MCF 10A (cell line): ENCODE measurements at regions not wholly inside any gene's neighbourhood (a gene's known extent, or its start where the extent isn't known, plus 50 kb on each side); places are given as distances from the start of the nearest gene placed in this dataset.

Source experiments
- BruUV-seq: library from RNA; stranded (reverse); fragments of 400-500 nt; replicated peaks from 2 replicates; lab custom pipeline; 2021; lab: Mats Ljungman, UMichigan
- CTCF ChIA-PET: fragments of 300-600 bp; sonication (Branson Sonifier 250); formaldehyde crosslinking; extraction: SDS; loops from one replicate; lab custom pipeline; 2021; ENCODE audit warnings: antibody characterized with exemption, inconsistent platforms; lab: Yijun Ruan, JAX
- POLR2A ChIA-PET: fragments of 300-600, 350-650 bp; sonication (Branson Sonifier 250); formaldehyde crosslinking; extraction: SDS; loops from one replicate; lab custom pipeline; 2020; ENCODE audit warnings: antibody characterized with exemption, inconsistent platforms; lab: Yijun Ruan, JAX
- DNase-seq: peaks from one replicate; pipeline ENCODE4 v3.0.0-alpha.2; 2018; ENCODE audit not compliant: unreplicated experiment
- H3K27ac Mint-ChIP-seq: one replicate; pipeline ENCODE4 v1.8.0; 2022; ENCODE audit warnings: mild to moderate bottlenecking, low read depth, mixed read lengths; ENCODE audit not compliant: unreplicated experiment
- H3K27me3 Mint-ChIP-seq: one replicate; pipeline ENCODE4 v1.8.0; 2022; ENCODE audit warnings: mixed read lengths; ENCODE audit not compliant: insufficient read depth, unreplicated experiment
- H3K36me3 Mint-ChIP-seq: one replicate; pipeline ENCODE4 v1.8.0; 2022; ENCODE audit warnings: mild to moderate bottlenecking, moderate library complexity, mixed read lengths; ENCODE audit not compliant: insufficient read depth, unreplicated experiment
- H3K4me1 Mint-ChIP-seq: one replicate; pipeline ENCODE4 v1.8.0; 2022; ENCODE audit warnings: mixed read lengths; ENCODE audit not compliant: insufficient read depth, unreplicated experiment
- H3K4me3 Mint-ChIP-seq: one replicate; pipeline ENCODE4 v1.8.0; 2022; ENCODE audit warnings: mild to moderate bottlenecking, moderate library complexity, mixed read lengths; ENCODE audit not compliant: unreplicated experiment
- H3K9me3 Mint-ChIP-seq: one replicate; pipeline ENCODE4 v1.8.0; 2022; ENCODE audit warnings: mixed read lengths; ENCODE audit not compliant: unreplicated experiment
- intact Hi-C: fragments of 100-400 bp; cut with micrococcal nuclease; formaldehyde crosslinking; loops from 2 replicates; pipeline ENCODE4 v1.14.1; 2022
- TF ChIP-seq, protein P1 (sequence below): fragments of 200-600 bp; IDR thresholded peaks from one replicate; pipeline ENCODE4 v1.8.0; 2022; ENCODE audit warnings: antibody characterized with exemption, mild to moderate bottlenecking; ENCODE audit not compliant: unreplicated experiment

DNA sequence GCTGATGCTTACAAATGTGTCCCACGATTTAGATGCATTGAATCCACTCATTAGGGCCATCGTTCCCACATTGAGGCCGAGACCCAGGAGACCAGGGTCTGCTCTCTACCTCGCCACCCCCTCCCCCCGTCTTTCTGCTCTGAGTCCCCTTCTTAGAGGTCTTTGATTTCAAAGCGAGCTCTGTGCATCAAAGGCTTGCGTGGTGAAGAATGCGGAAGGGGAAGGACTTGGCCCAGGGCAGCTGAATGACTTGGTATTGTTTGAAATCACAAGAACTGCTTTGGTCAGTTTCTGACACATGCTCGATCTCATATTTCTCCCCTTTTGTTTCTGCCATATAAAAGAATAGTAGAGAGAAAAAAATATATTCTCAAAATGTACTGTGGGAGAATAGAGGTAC lies 78.3 kb upstream of the IRX1 start:
- TF ChIP-seq, protein P1, sequence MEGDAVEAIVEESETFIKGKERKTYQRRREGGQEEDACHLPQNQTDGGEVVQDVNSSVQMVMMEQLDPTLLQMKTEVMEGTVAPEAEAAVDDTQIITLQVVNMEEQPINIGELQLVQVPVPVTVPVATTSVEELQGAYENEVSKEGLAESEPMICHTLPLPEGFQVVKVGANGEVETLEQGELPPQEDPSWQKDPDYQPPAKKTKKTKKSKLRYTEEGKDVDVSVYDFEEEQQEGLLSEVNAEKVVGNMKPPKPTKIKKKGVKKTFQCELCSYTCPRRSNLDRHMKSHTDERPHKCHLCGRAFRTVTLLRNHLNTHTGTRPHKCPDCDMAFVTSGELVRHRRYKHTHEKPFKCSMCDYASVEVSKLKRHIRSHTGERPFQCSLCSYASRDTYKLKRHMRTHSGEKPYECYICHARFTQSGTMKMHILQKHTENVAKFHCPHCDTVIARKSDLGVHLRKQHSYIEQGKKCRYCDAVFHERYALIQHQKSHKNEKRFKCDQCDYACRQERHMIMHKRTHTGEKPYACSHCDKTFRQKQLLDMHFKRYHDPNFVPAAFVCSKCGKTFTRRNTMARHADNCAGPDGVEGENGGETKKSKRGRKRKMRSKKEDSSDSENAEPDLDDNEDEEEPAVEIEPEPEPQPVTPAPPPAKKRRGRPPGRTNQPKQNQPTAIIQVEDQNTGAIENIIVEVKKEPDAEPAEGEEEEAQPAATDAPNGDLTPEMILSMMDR, result no peak
- no peak overlapping the region for H3K27ac Mint-ChIP-seq
- no peak for DNase-seq
- intact Hi-C loops, result no loop called here
- ChIA-PET POLR2A (no interaction called here), CTCF (no interaction called here)
- no TSS peak for BruUV-seq
- H3K4me1 Mint-ChIP-seq, result no peaks in the 10 kb centered on the region
- H3K4me3 Mint-ChIP-seq, result no peak overlapping the region
- H3K27me3 Mint-ChIP-seq, result no peaks in the 10 kb centered on the region
- no peaks in the 10 kb centered on the region for H3K36me3 Mint-ChIP-seq
- H3K9me3 Mint-ChIP-seq, result no peaks in the 10 kb centered on the region

DNA sequence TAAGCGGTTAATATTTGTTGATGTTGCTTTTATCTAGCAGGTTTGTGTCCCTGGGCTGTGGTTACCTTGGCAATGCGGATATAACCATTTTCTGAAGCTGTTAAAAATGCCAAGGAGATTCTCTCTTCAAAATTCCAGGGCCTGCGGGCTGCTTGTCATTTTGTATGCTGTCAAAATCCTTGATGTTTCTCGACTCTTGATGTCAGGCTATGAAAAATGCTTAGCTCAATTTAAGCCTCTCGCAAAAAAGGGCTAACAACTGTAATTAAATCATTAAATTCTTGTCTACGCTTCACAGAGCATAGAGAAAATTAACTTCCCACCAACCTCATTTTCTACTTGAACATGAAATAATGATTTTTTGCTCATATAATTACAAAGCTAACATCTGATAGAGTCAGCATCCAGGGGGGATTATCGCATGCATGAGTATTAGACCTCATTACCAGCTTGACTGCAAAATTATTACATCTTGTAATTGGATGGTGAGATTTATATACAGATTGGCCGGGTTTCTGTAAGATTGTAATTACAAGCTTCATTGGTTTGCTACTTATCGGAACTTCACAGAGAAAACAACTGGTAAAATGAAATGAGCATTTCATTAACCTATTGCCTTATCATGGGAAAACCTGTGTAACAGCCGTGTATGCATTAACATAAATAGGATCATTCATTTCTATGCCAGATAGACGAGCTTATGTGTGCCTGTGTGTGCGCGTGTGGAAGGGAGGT lies 83.1 kb upstream of the IRX1 start:
- no TSS peak for BruUV-seq
- ChIA-PET CTCF (interaction anchor here (0.5 to 1.1 kb wide), 5 partner anchors 9 to 319 kb away, joined by 3 to 4 read pairs (median 3); no protein-coding TSS in a partner anchor), POLR2A (no interaction called here)
- intact Hi-C loops, result no loop called here
- Mint-ChIP-seq H3K9me3 (peaks cover 5% of the 10 kb centered on the region), H3K27me3 (no peaks in the 10 kb centered on the region), H3K4me1 (no peaks in the 10 kb centered on the region), H3K27ac (no peak overlapping the region), H3K4me3 (no peak overlapping the region), H3K36me3 (no peaks in the 10 kb centered on the region)
- no peak for DNase-seq
- TF ChIP-seq, protein P1, result no peak

DNA sequence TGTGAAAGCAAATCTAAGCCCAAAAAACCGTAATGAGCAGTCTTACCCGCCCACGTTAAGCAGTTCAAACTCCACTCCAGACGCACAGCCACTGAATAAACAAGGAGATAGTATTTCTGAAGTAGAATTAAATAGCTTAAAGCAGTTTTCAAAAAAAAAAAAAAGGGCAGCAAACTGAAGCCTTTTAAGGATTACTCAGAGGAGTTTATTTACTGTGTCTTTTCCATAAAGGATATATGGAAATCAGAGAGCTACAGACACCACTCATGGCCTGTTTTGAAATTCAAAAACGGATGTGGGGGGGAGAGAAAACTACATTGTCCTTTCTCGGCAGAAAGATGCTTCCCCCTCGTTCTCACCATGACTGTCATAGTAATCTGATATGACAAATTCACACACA lies 83.7 kb upstream of the IRX1 start:
- ChIA-PET POLR2A (no interaction called here), CTCF (interaction anchor here (0.5 to 1.1 kb wide), 5 partner anchors 9 to 1189 kb away, joined by 3 to 4 read pairs (median 4); no protein-coding TSS in a partner anchor)
- intact Hi-C loops, result no loop called here
- BruUV-seq, result no TSS peak
- DNase-seq, result no peak
- Mint-ChIP-seq H3K4me1 (no peaks in the 10 kb centered on the region), H3K27ac (no peak overlapping the region), H3K27me3 (no peaks in the 10 kb centered on the region), H3K36me3 (no peaks in the 10 kb centered on the region), H3K4me3 (no peak overlapping the region), H3K9me3 (peaks cover 5% of the 10 kb centered on the region)
- TF ChIP-seq, protein P1, result no peak

DNA sequence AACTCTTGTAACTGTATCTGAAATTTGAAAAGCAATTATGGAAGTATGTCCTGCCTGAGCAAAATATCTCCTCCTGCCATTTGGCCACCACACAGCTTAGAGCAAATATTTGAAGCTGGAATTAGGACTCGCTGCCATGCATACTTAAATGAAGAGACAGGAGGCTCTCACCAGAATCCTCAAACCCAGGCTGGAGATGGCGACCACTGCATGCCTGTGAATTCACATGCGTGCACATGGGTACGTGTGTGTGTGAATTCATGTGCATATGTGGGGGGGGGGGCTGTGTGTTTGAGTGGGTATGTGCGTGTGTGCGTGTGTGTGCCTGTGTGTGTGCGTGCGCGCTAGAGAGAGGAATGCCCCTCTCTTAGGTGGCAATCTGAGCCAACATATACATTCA lies 84.1 kb upstream of the IRX1 start:
- Mint-ChIP-seq H3K4me1 (no peaks in the 10 kb centered on the region), H3K9me3 (peaks cover 5% of the 10 kb centered on the region), H3K27ac (no peak overlapping the region), H3K27me3 (no peaks in the 10 kb centered on the region), H3K4me3 (no peak overlapping the region), H3K36me3 (no peaks in the 10 kb centered on the region)
- ChIA-PET POLR2A (no interaction called here), CTCF (interaction anchor here (0.6 to 1.1 kb wide), 3 partner anchors 8 to 1189 kb away, joined by 3 to 4 read pairs (median 3); no protein-coding TSS in a partner anchor)
- TF ChIP-seq, protein P1, result no peak
- intact Hi-C loops, result no loop called here
- no peak for DNase-seq
- no TSS peak for BruUV-seq
